GM18519 (cell line): ENCODE measurements at regions not wholly inside any gene's neighbourhood (a gene's known extent, or its start where the extent isn't known, plus 50 kb on each side); places are given as distances from the start of the nearest gene placed in this dataset.

ENCODE experiments used
- ATAC-seq: cut with Tn5 transposase; IDR thresholded peaks from one replicate; pipeline ENCODE4 v1.9.1; 2021; ENCODE audit warnings: mild to moderate bottlenecking, moderate library complexity; ENCODE audit not compliant: unreplicated experiment, low FRiP score

GRCh38 chr12:65620046-65620445, 204.2 kb upstream of the HMGA2 start:
- ATAC-seq = no peak

- ATAC-seq = no peak
Observed at GRCh38 chr12:65622056-65622455, 202.2 kb upstream of the HMGA2 start.

- no peak for ATAC-seq
Observed at GRCh38 chr12:65623507-65623906, 200.8 kb upstream of the HMGA2 start.

- ATAC-seq = no peak
Observed at GRCh38 chr12:65624554-65625086, 199.7 kb upstream of the HMGA2 start.

GRCh38 chr12:65628061-65628460, 196.2 kb upstream of the HMGA2 start:
- ATAC-seq = no peak

- ATAC-seq = no peak
Observed at GRCh38 chr12:65630555-65630954, 193.7 kb upstream of the HMGA2 start.

- ATAC-seq = no peak
Observed at GRCh38 chr12:65631621-65632111, 192.6 kb upstream of the HMGA2 start.

- no peak for ATAC-seq
Observed at GRCh38 chr12:65632131-65632855, 192.0 kb upstream of the HMGA2 start.

GRCh38 chr12:65634061-65634460, 190.2 kb upstream of the HMGA2 start:
- ATAC-seq = no peak

GRCh38 chr12:65634626-65635331, 189.5 kb upstream of the HMGA2 start:
- no peak for ATAC-seq

GRCh38 chr12:65636436-65636835, 187.8 kb upstream of the HMGA2 start:
- no peak for ATAC-seq

GRCh38 chr12:65637150-65637549, 187.1 kb upstream of the HMGA2 start:
- ATAC-seq = no peak

GRCh38 chr12:65637774-65638173, 186.5 kb upstream of the HMGA2 start:
- no peak for ATAC-seq

GRCh38 chr12:65638324-65638723, 186.0 kb upstream of the HMGA2 start:
- no peak for ATAC-seq

GRCh38 chr12:65640489-65640901, 183.8 kb upstream of the HMGA2 start:
- no peak for ATAC-seq

GRCh38 chr12:65642061-65642661, 182.1 kb upstream of the HMGA2 start:
- no peak for ATAC-seq

GRCh38 chr12:65643171-65643570, 181.1 kb upstream of the HMGA2 start:
- ATAC-seq = no peak

- ATAC-seq = no peak
Observed at GRCh38 chr12:65643595-65644386, 180.5 kb upstream of the HMGA2 start.

GRCh38 chr12:65646127-65646643, 178.1 kb upstream of the HMGA2 start:
- no peak for ATAC-seq

GRCh38 chr12:65647074-65647473, 177.2 kb upstream of the HMGA2 start:
- ATAC-seq = no peak
